ENCODE measurements at regions not wholly inside any gene's neighbourhood (a gene's known extent, or its start where the extent isn't known, plus 50 kb on each side); places are given as distances from the start of the nearest gene placed in this dataset.

DNA sequence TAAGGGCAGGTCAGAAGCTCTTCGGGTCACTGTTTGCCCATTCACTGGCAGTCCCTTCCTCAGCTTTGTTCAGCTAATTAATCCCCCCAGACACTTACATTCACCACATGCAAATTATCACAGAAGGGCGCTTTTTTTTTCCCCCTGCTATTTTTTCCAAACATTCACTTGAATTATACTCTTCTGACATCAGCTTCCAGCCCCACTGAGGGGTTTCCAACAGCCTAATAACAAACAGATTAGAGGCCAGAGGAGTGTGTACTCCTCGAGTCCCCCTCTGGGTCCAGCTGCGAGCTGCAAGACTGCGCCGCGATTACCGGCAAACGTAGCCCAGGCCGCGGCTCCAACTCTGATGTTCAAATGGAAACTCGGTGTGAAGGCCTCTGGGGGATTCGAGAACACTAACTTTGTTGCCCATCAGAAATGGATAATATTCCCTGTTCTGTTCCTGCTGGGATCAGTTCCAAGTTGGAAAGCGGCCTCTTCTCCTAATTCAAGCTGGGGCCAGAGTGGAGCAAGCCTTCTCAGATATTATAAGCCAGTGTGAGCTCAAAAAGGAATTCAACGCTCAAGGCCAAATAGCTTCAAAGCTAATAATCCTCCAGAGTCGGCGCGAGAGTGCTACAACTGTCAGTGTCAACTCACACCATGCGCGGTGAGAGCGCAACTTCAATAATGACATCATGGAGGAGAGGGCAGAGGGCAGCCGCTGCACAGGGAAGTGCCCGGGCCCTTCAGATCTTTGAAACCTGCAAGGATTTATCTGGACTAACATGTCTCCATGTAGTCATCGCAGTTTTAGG lies 560.8 kb downstream of the BNC2 start:
- DNase-seq (ENCODE audit: low read depth, low spot score), result no peak

DNA sequence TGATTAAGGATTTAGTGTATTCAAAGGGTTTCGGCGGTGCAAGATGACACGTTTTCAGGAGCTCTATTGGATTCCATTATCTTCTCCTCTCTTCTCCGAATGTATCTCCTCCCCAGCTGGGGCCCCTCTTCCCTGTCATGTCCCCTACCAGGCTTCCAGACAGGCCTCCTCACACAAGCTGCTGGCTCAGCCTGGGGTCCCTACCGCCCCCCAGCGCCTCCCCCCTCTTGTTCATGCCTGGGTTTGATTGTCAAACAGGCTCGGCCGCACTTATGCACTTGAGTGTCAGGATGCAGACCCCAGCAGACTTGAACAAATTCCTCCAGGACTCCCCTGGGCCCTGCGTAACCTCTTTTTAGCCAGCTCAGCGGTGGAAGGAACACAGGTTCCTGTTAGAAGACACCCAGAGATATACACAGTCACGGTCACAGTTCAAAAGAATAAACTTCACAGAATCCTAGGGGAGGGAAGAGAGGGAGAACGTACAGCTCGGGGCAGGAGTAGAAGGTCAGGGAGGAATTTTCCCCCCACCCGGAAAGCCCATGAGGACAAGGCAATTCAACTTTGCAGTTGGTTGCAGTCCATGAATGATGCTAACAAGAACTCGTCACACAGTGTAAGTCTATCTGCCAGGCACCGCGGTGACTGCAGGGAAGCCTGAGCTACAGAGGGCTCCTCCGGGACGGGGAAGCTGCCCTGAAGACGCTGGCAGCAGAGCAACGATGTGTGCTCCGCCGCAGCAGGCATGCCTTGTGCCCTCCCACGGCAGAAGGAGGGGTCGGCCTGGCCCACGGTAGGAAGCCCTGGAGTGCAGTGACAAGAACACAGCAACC lies 560.0 kb downstream of the BNC2 start:
- DNase-seq (ENCODE audit: low read depth, low spot score), result no peak

DNA sequence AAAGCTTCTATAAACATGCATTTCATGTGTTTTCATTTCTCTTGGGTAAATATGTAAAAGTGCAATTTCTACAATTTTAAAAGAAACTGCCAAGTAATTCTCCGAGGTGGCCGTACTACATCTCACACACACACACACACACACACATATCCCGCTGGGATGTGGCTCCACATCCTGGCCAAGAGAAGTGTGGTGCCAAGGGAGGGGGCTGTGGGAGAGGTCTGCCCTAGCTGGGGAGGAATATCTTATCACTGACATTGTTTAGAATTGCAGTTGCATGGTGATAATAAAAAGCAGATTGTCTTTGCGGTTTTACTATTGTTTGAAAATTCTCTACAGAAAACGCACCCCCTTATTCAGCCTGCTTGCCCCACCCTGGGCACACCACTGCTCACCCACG lies 558.4 kb downstream of the BNC2 start:
- DNase-seq (ENCODE audit: low read depth, low spot score), result no peak

DNA sequence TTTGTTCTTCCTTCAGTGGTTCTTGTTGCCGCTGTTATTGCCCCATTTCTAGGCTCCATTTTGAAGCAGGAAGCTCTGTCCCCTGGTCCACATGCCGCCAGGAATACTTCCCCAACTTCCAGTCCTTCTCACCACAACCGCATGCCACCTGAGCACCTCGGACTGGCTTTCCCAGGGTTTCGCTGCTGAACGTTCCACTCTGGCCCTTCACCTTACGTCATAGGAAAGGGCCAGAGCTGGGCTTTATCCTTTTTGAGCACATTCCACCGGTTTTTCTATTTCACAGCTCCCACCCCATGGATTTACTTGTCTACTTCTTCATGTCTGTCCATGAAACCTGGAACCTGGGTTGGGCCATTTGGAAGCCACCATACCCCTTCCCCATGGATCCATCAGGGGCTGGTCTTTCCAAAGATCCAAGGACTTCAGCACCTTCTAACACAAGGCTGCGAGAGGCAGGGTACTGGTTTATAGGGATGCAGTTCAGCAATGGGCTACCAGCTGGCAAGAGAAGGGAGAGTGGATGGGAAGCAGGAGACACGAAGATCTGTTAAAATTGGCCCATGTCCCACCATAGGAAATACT lies 557.4 kb downstream of the BNC2 start:
- no peak for DNase-seq (ENCODE audit: low read depth, low spot score)

DNA sequence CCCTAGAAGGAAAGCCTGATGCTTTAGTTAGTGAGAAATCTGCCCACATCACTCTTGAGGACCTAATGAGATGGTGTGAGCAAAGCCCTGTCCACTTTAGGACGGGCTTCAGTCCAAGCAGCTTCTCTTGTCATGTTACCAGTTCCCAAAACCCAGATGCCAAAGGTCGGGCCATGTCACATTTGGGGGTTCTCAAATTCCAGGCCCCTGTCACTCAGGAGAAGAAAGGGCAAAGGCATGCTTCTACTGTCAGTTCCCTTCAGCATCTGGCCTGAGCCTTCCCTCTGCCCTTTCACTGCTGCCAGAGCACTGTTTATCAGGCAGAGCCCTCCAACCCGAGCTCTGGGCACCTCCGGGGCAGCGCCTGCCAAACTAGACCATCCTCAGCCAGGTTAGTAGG lies 556.0 kb downstream of the BNC2 start:
- DNase-seq (ENCODE audit: low read depth, low spot score), result no peak

DNA sequence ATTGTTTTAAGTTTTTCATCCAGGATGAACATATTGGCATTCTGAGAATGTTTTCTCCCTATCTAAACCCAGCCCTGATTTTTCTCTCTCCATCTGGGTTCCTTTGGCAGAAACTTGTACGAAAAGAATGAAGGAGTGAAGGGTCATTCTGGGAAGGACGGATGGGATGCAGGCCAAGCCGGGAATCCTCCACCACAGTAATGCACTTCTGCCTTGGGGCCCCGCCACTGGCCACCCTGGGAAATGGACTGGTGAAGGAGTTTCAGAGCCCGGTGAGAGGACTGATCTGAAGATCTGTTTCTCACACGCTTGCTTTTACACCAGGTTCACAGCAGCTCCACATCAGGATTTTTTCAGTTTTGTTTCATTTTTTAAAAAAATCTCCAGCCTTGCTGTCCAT lies 554.8 kb downstream of the BNC2 start:
- DNase-seq (ENCODE audit: low read depth, low spot score), result no peak

DNA sequence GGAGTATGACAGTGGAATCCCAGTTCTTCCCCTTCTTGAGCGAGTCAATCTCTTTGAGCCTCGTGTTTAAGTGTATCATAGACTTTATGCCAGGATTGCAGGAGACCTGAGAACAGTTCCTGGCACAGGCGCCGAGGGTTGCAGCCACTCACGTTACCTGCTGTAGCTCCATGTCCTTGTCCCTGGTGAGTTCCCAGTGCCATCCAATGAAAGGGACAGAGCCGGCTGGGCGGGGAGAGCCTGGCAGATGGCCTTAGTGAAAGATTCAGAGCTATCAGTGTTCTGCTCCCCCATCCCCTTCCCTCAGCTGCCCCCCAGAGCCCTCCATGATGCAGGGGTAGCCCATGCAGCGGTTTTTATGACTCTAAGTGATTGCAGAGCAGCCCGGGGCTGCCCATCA lies 554.0 kb downstream of the BNC2 start:
- no peak for DNase-seq (ENCODE audit: low read depth, low spot score)

DNA sequence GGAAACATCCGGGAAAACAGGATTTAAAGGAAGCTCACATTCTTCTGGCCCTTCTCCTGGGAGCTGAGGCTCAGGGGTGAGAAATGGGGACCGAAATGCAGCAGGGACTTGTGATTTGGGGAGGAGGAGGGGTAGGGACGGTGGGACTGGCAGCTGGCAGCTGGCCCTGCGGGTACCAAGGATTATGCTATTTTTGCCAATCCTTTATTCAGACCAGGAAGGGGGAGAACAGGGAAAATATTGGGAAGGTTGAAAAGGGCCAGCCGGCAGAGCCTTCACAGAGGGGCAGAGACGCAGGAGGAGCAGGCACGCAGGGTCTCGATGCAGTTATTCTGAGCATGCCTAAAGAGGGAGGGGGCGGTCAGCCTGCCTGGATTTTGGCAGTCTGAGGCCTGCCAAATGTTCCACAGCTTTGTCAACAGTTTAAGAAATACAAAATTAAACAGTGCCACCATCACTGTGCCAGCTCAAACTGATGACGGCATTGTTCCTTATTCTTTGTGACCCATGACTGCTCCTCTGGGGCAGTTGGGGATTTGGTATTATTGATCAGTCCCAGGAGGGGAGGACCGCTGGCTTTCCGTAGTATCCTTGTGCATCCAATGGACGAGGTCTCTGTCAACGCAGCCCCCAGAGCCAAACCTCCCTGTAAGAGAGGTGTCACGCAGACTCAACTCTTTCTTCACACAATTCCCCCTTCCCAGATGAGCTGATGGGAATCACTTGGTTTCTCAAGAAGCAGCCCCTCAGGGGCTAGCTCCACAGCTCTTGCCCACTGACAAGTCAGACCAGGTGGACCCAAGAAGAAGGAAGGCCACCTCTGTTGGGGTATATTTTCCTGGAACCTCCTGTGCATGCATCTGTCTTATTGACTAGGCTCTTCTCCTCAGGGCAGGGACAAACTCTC lies 553.3 kb downstream of the BNC2 start:
- no peak for DNase-seq (ENCODE audit: low read depth, low spot score)

DNA sequence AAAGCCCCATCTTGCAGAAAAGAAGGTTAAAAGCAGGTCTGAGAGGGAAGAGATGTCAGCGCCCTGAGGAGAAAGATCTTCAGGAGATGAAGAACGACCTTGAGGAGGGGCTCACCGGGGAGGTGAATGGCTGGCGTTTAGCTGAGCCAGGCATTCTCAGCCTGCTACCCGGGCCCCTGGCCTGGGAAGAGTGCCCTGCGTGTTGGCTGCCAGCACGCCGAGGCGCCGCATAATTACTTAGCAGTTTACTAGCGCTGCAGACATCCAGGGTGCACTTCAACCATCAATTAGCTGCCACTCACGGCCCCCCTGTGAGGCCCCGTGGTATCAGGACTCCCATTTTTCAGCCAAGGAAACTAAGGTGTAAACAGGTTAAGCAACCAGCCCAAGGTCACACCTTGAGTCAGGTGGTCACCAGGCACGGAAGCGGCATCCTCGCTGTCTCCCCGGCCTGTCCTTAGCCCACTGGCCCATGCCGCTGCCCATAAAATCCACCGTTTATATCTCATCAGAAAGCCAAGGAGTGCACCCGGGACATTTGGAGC lies 551.9 kb downstream of the BNC2 start:
- no peak for DNase-seq (ENCODE audit: low read depth, low spot score)

DNA sequence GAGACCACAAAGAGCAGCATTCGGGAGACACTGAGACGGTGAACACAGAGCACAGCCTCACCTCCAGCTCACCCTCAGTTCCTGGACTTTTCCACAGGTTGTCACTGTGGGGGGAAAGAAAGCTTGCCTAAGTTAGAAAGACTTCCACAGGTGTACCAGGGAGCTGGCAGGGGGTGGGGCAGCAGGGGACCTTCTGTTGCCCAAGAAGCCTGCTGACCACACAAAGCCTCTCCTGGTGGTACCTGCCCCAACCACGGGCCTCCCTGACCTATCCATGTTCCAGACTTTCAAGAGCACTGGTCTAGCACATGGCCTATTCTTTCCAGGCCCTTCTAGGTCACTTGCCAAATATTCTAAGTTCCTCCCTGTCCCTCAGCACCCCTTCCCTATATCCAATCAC lies 550.8 kb downstream of the BNC2 start:
- DNase-seq (ENCODE audit: low read depth, low spot score), result no peak

DNA sequence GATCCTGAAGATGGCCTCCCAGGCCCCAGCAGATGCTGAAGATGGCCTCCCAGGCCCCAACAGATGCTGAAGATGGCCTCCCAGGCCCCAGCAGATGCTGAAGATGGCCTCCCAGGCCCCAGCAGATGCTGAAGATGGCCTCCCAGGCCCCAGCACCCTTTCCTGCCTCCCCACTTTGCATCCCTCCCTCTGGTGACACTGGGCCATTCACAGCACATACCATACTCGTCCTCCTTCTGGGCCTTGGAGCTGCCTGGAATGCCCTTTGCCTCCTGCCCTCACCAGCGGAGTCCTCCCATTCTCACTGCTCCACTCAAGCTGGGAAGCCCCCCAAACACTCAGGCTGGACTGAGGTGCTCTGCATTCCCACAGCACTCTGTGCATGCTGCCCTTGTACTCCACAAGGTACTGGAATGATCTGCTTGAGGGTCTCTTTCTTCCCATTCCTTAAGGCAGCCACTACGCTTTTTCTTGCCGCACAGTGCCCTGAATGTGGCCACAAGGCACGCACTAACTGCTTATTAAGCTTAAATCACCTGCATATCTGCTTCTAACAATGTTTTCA lies 550.0 kb downstream of the BNC2 start:
- no peak for DNase-seq (ENCODE audit: low read depth, low spot score)

DNA sequence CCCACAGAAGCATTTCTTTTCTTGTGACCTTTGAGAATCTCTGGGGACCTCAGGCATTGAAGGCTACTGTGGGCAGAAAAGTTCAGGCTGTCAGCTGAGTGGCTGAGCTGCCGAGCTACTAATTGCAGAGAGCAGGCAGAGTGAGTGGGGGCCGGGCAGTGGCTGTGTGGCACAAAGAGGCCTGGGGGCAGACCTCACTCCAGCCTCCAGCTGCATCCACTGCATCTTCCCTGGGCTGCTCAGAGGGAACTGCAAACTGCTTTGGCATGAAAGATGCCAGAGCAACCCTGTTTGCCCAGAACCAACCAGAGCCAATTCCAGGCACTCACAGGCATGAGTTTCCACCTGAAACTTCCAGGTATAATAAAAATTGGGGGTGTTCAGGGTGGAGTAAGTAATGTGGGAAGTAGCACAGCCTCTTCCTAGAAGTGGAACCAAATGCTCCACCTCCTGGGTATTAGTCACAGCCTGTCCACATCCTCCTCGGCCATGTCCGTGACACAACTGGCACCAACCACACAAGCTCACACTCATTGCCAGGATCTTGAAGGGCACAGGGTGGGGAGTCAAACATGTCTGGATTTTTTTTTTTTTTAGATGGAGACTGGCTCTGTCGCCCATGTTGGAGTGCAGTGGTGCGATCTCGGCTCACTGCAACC lies 548.9 kb downstream of the BNC2 start:
- no peak for DNase-seq (ENCODE audit: low read depth, low spot score)

DNA sequence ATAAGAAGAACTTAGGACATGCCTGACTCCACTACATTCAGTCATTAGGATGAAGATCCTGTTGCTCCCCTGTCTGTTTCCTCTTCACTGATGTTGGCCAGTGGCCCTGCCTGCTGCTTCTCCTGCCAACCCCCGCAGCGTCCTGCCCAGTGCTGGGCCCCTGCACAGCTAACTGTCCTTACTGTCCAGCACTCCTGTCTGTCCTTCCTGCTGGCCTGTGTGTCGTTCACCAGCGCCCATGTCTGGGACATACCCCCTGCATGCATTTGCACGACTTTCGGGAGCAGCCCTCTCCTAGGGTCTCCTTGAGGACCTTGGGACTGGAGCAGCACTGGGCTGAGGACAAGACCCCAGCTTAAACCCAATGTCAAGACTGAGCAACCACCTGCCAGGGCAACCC lies 547.6 kb downstream of the BNC2 start:
- no peak for DNase-seq (ENCODE audit: low read depth, low spot score)

DNA sequence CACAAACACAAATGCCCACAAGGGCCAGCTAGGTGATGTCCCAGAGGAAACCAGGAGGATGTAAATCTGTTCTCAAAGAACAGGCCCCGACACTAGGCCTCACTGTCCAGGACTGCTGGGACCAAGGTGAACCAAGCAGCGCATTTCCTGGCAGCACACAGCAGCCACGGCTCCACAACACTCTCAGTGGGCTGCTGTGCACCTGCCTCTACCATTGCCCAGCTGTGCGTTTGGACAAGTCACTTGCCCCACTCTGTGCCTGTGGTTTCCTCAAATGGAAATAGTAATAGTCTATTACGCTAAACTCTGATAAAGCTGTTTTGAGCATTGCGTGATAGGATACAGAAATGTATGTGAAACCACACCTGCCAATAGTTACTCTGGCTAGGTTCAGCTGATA lies 544.5 kb downstream of the BNC2 start:
- DNase-seq (ENCODE audit: low read depth, low spot score), result no peak

DNA sequence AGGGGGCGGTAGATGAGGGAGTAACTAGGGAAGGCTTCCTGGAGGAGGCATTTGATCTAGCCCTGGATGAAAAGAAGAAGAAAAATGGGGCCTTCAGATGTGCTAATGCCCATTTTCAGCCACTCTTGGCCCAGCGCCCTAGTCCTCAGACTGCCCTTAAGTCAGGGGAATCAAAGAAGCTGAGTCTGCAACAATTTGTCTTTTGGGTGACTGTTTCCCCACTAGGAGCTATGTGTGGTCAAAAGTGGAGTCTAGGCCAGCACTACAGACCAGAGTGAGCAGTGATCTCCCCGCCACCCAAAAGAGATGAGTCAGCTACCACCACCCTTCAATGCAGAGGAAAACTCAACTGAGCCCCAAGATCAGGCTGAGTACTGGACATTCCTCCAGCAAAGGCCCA lies 542.1 kb downstream of the BNC2 start:
- no peak for DNase-seq (ENCODE audit: low read depth, low spot score)

DNA sequence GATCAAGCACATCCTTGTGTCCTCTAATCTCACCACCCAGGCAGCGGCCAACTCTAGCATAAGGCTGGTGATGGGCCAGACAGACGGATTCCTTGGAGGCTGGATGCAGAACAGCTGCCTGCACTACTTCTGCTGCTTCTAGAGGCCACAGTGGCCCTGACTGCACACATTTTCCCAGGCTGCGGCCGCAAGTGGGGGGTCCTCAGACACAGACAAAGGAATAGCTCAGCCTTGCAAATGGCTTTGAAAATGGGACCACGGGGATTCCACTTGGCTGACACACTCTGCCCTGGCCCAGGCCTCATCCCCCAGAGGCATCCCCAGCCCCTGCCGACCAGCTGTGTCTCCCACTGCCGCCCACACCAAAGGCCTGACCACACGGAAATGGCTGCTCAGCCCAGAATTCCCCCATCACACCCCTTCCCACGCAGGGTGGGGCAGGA lies 540.8 kb downstream of the BNC2 start:
- DNase-seq (ENCODE audit: low read depth, low spot score), result no peak

DNA sequence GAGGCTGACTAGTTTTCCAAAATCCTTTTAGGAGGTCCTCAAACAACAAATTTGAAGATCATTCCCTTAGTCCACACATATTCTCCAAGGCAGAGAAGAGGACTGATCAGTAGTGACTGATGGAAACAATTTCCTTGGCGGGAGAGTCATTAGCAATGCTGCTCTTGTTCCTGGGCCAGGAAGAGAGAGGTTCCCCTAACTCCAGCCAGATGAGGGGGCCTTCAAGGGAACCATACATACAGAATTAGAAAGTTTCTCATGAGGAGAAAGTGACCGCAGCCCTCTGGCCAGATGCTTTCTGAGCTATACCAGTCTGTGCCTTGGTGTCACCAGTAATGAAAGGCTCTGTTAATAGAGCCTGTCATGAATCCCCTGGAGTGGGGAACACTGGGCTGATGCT lies 539.4 kb downstream of the BNC2 start:
- DNase-seq (ENCODE audit: low read depth, low spot score), result no peak

DNA sequence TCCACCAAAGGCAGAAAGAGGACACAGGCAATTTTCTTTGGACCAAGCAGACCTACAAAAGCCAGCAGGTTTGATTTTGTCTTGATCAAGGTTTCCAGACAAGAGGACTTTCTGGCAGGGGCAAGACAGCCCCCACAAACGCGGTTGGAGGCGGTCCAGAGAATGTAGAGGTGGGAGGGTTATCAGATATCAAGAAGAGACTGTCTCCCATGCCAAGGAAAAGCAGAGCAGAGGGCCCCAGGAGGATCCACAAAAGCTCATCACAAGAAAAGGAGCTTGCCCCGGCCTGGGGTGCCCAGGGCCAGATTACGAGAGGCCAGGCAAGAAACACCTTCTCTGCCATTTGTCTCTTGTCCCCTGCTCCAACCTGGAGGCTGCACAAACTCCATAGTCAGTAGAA lies 538.9 kb downstream of the BNC2 start:
- no peak for DNase-seq (ENCODE audit: low read depth, low spot score)

DNA sequence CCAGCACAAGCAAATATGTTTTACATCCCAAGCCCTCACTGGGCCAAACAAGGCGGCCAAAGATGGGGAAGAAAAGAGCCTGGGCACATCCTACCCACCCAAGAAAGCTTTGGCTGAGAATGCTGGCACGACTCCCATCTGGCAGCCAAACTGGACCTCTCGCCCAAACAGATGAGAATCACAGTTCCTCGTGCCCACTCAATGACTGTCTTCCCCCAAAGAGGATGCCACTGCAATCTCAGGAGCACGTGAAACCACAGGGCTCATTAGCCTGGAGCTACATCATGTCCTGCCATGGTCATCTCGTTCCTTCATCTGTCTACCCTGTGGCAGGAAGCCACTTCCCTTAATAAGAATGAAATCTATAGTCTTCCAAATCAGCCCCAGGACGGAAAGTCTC lies 536.8 kb downstream of the BNC2 start:
- no peak for DNase-seq (ENCODE audit: low read depth, low spot score)

DNA sequence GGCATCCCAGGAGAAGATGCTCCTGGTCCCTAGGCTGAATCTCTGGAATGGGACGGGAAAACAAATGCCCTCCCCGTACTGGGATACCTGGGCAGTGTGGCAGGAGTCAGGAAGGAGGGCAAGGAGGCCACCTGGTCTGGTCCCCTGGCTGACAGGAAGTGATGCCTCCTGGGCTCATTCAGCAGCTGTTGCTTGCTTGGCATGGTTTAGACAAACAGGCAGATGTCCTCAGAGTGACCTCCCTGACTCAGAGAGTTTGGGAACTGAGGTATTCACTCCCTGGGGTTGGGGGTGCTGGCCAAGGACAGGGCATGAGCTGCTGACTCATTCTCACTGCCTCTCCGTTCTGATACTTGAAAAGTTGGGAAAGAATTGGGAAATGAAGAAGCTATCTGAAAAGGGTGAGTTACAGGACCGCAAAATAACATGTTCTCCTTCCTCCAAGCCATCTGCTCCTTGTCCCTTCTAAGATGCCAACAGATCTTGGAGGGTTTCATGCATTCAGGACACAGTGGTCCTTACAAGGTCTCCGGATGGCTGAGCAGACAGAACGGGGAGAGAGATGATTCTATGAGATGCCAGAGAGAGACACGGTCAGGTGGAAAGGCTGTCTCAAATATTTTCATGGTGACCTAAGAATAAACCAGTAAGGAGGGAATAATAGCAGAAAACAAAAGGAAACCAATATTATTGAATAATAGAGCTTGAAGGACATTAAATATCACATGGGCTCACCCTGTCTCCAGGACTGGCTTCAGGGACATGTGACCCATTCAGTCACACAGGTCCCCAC lies 534.5 kb downstream of the BNC2 start:
- no peak for DNase-seq (ENCODE audit: low read depth, low spot score)

Data from iPS DF 19.7 (cell line).